ENCODE measurements at regions not wholly inside any gene's neighbourhood (a gene's known extent, or its start where the extent isn't known, plus 50 kb on each side); places are given as distances from the start of the nearest gene placed in this dataset.

DNA sequence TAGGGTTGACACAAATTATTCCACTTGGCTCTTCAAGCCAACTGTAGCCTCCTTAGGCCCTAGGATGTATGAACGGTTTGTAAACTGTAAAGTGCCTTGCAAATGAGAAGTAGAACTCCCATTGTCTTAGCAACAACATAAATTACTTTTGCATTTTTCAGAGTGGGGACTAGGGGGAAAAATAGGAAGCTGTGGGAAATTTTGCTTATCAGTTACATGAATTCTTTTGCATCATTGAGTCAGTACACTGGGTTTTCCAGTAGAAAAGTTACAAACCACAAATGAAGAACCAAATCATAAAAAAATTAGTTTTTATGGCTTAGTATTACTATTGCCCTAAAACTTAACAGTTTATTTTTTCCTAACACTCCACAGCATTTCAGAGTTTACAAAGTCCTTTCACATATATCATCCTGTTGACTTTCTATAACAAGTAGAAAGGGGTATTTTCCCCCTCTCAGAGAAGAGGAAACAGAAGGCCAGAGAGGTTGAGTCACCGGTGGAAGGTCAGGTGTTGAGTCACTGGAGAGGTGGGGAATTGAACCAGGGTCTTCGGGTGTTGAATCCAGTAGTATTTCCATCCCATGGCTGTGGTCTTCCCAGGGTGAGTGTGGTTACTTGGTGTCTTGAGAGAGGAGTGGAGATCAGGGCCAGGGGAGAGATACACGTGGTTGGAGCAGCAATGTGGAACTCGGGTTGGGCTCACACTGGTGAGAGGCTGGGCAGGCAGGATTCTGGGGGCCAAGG is 71.9 kb upstream of the USP24 start:
- Histone ChIP-seq H3K36me3 (ENCODE audit: insufficient read depth, low read length) (no peaks in the 10 kb centered on the region), H3K4me3 (ENCODE audit: low read length) (no peak overlapping the region), H3K9me3 (replicated peaks; ENCODE audit: low read length) (no peaks in the 10 kb centered on the region), H3K4me2 (ENCODE audit: low read length) (no peak overlapping the region), H3K4me1 (ENCODE audit: control insufficient read depth, insufficient read depth, low read length) (peaks cover 11% of the 10 kb centered on the region), H3K27me3 (ENCODE audit: control insufficient read depth, insufficient read depth, low read length) (no peaks in the 10 kb centered on the region), H3K9ac (ENCODE audit: low read depth, low read length) (no peak overlapping the region)

DNA sequence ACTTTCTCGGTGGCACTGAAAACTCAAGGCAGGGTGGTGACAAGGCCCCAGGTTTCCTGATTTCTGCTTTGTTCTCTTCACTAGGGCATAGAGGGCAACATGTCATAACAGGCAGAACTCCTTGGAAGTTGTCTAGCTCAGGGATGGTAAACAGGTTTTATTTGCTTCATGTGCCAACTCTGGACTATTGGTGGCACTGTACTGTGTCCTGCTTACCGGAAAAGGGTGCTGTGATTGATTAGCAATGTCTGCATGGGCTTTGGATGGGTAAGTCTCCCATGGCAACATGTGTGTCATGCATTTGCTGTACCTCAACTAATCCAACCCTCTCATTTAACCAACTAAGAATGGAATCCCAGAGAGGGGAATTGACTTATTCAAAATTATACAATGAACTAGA is 70.7 kb upstream of the USP24 start:
- Histone ChIP-seq H3K9ac (ENCODE audit: low read depth, low read length) (no peak overlapping the region), H3K4me1 (ENCODE audit: control insufficient read depth, insufficient read depth, low read length) (peaks cover 11% of the 10 kb centered on the region), H3K36me3 (ENCODE audit: insufficient read depth, low read length) (no peaks in the 10 kb centered on the region), H3K4me2 (ENCODE audit: low read length) (no peak overlapping the region), H3K4me3 (ENCODE audit: low read length) (no peak overlapping the region), H3K9me3 (replicated peaks; ENCODE audit: low read length) (no peaks in the 10 kb centered on the region), H3K27me3 (ENCODE audit: control insufficient read depth, insufficient read depth, low read length) (no peaks in the 10 kb centered on the region)

DNA sequence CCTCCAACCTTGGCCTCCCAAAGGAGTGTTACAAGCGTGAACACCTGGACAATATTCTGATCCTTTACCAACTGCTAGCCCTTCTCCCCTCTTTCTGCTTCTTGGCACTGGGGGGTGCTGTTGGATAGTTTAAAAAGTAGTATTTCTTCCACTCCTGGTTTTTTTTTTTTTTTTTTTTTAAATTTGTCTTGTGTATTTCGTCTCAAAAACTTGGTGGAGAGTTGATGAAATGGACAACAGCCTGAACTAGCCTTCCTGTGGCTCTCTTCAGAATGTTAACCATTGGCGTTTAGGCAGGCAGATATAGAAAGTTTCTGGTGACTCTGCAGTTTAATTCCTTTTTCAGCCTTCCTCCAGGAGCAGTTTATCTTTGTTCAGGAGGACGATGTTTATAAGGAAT is 69.7 kb upstream of the USP24 start:
- no peak overlapping the region for H3K4me2 ChIP-seq (ENCODE audit: low read length)
- no peaks in the 10 kb centered on the region for H3K27me3 ChIP-seq (ENCODE audit: control insufficient read depth, insufficient read depth, low read length)
- peaks cover 11% of the 10 kb centered on the region for H3K4me1 ChIP-seq (ENCODE audit: control insufficient read depth, insufficient read depth, low read length)
- no peaks in the 10 kb centered on the region for H3K9me3 ChIP-seq (replicated peaks; ENCODE audit: low read length)
- no peak overlapping the region for H3K4me3 ChIP-seq (ENCODE audit: low read length)
- no peaks in the 10 kb centered on the region for H3K36me3 ChIP-seq (ENCODE audit: insufficient read depth, low read length)
- peak overlapping the region; percentile 27 for H3K9ac ChIP-seq (ENCODE audit: low read depth, low read length)

DNA sequence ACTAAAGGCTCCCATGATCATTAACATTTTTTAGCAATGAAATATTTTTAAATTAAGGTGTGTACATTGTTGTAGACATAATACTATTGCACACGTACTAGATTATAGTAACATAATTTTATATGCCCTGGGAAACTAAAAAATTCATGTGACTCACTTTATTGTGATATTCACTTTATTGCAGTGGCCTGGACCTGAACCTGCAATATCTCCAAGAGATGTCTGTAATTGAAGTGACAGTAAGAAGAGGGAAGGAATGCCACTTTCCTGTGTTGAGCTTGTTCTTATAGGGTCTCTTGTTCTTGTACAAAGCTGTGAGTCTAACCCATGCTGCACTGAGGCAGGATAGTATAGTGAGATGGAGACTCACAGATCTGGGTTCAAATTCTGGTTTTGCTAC is 66.9 kb upstream of the USP24 start:
- Histone ChIP-seq H3K9me3 (replicated peaks; ENCODE audit: low read length) (no peaks in the 10 kb centered on the region), H3K4me2 (ENCODE audit: low read length) (no peak overlapping the region), H3K4me3 (ENCODE audit: low read length) (no peak overlapping the region)

DNA sequence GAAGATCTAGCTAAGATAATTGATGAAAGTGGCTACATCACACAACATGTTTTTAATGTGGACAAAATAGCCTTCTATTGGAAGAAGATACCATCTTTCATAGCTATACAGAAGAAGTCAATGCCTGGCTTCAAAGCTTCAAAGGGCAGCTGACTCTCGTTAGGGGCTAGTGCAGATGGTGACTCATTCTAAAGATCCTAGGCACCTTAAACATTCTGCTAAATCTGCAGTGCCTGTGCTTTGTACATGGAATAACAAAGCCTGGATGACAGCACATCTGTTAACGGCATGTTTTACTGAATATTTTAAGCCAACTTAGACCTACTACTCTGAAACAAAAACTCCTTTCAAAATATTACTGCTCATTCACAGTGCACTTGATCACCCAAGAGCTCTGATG is 65.6 kb upstream of the USP24 start:
- no peaks in the 10 kb centered on the region for H3K27me3 ChIP-seq (ENCODE audit: control insufficient read depth, insufficient read depth, low read length)
- H3K4me3 ChIP-seq (ENCODE audit: low read length) = no peak overlapping the region
- H3K4me2 ChIP-seq (ENCODE audit: low read length) = no peak overlapping the region
- peaks cover 20% of the 10 kb centered on the region for H3K4me1 ChIP-seq (ENCODE audit: control insufficient read depth, insufficient read depth, low read length)
- no peaks in the 10 kb centered on the region for H3K9me3 ChIP-seq (replicated peaks; ENCODE audit: low read length)
- no peaks in the 10 kb centered on the region for H3K36me3 ChIP-seq (ENCODE audit: insufficient read depth, low read length)
- H3K9ac ChIP-seq (ENCODE audit: low read depth, low read length) = no peak overlapping the region

More for the DNA sequence above, 66.9 kb upstream of the USP24 start:
- Histone ChIP-seq H3K4me1 (ENCODE audit: control insufficient read depth, insufficient read depth, low read length) (peaks cover 8% of the 10 kb centered on the region), H3K27me3 (ENCODE audit: control insufficient read depth, insufficient read depth, low read length) (no peaks in the 10 kb centered on the region), H3K36me3 (ENCODE audit: insufficient read depth, low read length) (no peaks in the 10 kb centered on the region), H3K9ac (ENCODE audit: low read depth, low read length) (no peak overlapping the region)

DNA sequence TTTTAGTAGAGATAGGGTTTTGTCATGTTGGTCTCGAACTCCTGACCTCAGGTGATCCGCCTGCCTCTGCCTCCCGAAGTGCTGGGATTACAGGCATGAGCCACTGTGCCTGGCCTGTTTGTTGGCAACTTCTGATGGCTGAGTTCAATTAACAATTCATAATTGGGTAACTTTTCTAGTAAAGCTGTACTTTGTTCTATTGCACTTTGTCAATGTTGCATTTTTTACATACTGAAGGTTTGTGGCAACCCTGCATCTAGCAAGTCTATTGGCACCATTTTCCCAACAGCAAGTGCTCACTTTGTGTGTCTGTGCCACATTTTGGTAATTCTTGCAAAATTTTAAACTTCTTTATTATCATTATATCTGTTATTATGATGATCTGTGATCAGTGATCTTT is 64.5 kb upstream of the USP24 start:
- Histone ChIP-seq H3K9ac (ENCODE audit: low read depth, low read length) (no peak overlapping the region), H3K4me2 (ENCODE audit: low read length) (no peak overlapping the region), H3K9me3 (replicated peaks; ENCODE audit: low read length) (no peaks in the 10 kb centered on the region), H3K4me1 (ENCODE audit: control insufficient read depth, insufficient read depth, low read length) (peaks cover 28% of the 10 kb centered on the region), H3K36me3 (ENCODE audit: insufficient read depth, low read length) (no peaks in the 10 kb centered on the region), H3K4me3 (ENCODE audit: low read length) (no peak overlapping the region), H3K27me3 (ENCODE audit: control insufficient read depth, insufficient read depth, low read length) (no peaks in the 10 kb centered on the region)

DNA sequence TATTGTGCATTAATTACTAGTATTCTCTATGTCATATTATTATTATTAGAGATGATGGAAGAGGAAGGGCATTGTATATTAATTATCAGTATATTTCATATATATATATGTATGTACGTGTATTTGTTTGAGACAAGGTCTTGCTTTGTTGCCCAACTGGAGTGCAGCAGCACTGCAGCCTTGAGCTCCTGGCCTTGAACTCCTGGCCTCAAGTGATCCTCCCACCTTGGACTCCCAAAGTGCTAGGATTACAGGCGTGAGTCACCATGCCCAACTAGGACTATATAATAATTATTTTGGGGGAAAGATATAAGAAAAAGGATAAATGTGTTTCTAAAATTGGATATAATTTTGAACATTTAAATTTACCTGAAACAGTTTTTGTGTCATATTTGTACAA is 63.2 kb upstream of the USP24 start:
- Histone ChIP-seq H3K4me1 (ENCODE audit: control insufficient read depth, insufficient read depth, low read length) (peaks cover 28% of the 10 kb centered on the region), H3K36me3 (ENCODE audit: insufficient read depth, low read length) (no peaks in the 10 kb centered on the region), H3K9ac (ENCODE audit: low read depth, low read length) (no peak overlapping the region), H3K27me3 (ENCODE audit: control insufficient read depth, insufficient read depth, low read length) (no peaks in the 10 kb centered on the region), H3K4me3 (ENCODE audit: low read length) (no peak overlapping the region), H3K9me3 (replicated peaks; ENCODE audit: low read length) (no peaks in the 10 kb centered on the region), H3K4me2 (ENCODE audit: low read length) (no peak overlapping the region)

DNA sequence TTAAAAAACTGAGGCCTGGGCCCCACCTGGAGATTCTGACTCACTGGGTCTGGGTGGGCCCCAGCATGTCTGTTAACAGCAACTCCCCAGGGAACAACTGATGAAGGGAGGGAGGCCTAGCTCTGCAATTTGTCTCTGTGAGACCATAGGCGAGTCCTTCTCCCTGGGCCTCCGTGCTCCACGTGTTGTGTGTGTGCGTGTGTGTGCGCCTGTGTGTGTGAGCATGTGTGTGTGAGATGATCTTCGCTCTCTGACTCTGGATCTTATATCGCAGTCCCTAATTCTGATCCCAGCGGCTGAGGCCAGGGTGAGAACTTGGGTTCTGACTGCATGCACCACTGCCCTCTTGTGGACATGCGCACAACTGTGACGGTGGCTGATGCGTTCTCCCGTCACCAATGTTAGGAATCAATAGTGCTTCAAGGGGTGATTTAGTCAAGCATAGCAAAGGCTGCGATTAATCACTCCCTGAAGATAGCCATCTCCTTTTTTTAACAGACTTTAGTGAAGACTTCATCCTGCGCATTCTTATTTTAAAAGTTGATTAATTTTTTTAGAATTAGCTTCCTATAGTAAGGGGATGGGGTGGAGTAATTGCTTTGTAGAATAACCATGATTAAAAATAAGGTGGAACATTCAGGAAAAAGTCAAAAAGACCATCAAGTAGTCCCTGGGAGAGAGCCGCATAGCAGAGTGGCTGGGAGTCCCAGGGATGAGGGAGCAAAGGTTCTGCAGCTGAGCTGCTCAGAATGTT is 62.4 kb upstream of the USP24 start:
- H3K4me1 ChIP-seq (ENCODE audit: control insufficient read depth, insufficient read depth, low read length) = peaks cover 28% of the 10 kb centered on the region
- H3K27me3 ChIP-seq (ENCODE audit: control insufficient read depth, insufficient read depth, low read length) = no peaks in the 10 kb centered on the region
- H3K9me3 ChIP-seq (replicated peaks; ENCODE audit: low read length) = no peaks in the 10 kb centered on the region
- peak overlapping the region; percentile 56 for H3K4me2 ChIP-seq (ENCODE audit: low read length)
- no peak overlapping the region for H3K9ac ChIP-seq (ENCODE audit: low read depth, low read length)
- H3K4me3 ChIP-seq (ENCODE audit: low read length) = no peak overlapping the region
- no peaks in the 10 kb centered on the region for H3K36me3 ChIP-seq (ENCODE audit: insufficient read depth, low read length)

DNA sequence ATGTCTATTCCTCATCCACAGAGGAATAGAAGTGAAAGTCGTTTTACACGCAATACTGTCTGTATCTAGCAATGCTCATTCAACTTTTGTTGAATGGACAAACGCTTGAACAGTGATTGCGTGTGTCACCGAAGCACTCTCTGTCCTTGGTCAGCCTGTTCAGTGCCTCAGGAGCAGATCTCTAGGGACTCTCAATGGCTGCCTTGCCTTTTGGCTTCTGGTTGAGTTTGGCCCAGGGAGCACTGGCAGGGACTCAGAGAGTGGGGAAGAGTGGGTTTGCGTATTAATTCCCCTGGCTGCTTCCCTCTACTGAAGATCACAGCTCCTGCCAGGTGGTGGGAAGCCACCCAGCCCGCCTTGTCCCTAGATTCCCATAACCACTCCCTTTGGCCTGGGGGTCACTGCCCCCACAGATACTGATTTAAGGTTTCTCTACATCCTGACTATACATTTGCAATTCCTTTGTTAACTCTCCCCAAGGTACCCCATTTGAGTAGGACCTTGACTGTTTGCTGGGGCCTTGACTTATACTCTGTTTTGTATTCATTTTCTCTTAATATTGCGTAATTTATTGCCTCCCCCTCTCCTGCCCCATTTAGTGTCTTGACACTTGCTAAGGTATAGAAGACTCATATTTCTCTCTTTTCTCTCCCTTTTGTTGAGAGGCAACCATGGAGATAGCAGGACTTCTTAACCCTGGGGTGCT is 61.7 kb upstream of the USP24 start:
- Histone ChIP-seq H3K9ac (ENCODE audit: low read depth, low read length) (no peak overlapping the region), H3K36me3 (ENCODE audit: insufficient read depth, low read length) (no peaks in the 10 kb centered on the region), H3K9me3 (replicated peaks; ENCODE audit: low read length) (no peaks in the 10 kb centered on the region), H3K4me2 (ENCODE audit: low read length) (peak overlapping the region; percentile 56), H3K4me1 (ENCODE audit: control insufficient read depth, insufficient read depth, low read length) (peaks cover 28% of the 10 kb centered on the region), H3K4me3 (ENCODE audit: low read length) (no peak overlapping the region), H3K27me3 (ENCODE audit: control insufficient read depth, insufficient read depth, low read length) (no peaks in the 10 kb centered on the region)

DNA sequence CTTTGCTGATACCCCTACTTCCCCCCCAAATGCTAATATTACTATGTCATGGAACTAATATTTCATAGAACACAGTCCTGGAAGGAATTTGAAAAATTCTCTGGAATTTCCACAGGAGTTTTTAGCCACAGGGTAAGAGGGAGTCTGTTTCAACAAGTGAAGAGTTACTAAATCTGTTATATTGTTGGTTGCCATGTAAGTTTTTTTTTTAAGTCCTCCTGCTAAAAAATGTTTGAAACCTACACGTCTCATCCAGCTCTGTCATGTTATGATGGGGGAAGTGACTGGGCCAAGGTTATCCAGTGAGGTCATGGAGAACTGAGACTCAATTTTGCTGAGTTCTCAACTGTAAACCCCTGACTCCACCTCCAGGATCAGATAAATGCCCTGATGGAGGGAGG is 60.8 kb upstream of the USP24 start:
- H3K36me3 ChIP-seq (ENCODE audit: insufficient read depth, low read length) = no peaks in the 10 kb centered on the region
- no peak overlapping the region for H3K4me2 ChIP-seq (ENCODE audit: low read length)
- H3K27me3 ChIP-seq (ENCODE audit: control insufficient read depth, insufficient read depth, low read length) = no peaks in the 10 kb centered on the region
- no peaks in the 10 kb centered on the region for H3K9me3 ChIP-seq (replicated peaks; ENCODE audit: low read length)
- H3K4me1 ChIP-seq (ENCODE audit: control insufficient read depth, insufficient read depth, low read length) = peaks cover 28% of the 10 kb centered on the region
- no peak overlapping the region for H3K4me3 ChIP-seq (ENCODE audit: low read length)
- no peak overlapping the region for H3K9ac ChIP-seq (ENCODE audit: low read depth, low read length)

DNA sequence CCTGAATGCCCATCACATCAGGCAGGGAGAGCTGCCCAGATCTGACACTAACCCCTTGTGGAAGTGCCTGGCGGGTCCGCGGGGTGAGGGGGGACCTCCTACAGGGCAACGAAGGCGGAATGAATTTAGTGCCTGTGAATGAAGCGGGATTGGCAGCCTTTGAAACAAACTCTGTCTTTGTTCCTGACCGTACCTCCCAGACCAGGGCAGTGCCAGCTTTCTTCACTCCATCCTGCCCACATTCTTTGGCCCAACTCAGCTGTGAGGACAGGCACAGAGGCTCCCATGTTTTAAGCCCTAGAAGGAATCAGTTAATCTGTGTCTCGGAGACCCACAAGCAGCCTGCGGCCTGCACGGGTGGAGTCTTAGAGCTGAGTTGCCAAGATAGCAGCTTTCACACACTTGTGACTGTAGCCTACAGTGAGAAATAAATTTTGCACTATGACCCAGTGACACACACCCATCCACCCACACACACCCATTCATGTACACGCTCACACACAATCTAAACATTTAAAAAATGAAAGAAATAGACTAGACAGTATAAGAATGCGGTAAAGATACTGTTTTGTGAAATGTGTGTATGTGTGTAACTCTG is 60.1 kb upstream of the USP24 start:
- Histone ChIP-seq H3K4me2 (ENCODE audit: low read length) (peak overlapping the region; percentile 26), H3K27me3 (ENCODE audit: control insufficient read depth, insufficient read depth, low read length) (no peaks in the 10 kb centered on the region), H3K36me3 (ENCODE audit: insufficient read depth, low read length) (no peaks in the 10 kb centered on the region), H3K9me3 (replicated peaks; ENCODE audit: low read length) (no peaks in the 10 kb centered on the region), H3K9ac (ENCODE audit: low read depth, low read length) (no peak overlapping the region), H3K4me1 (ENCODE audit: control insufficient read depth, insufficient read depth, low read length) (peaks cover 28% of the 10 kb centered on the region), H3K4me3 (ENCODE audit: low read length) (no peak overlapping the region)
